22Rv1 (cell line): ENCODE measurements at regions not wholly inside any gene's neighbourhood (a gene's known extent, or its start where the extent isn't known, plus 50 kb on each side); places are given as distances from the start of the nearest gene placed in this dataset.

Experiments
- H3K27ac ChIP-seq: fragments of 450-650 bp; 2 replicates; pipeline ENCODE4 v1.5.1; 2017
- CTCF ChIP-seq: fragments of 450-650 bp; IDR thresholded peaks from 2 replicates; pipeline ENCODE4 v1.5.1; 2017; ENCODE audit warnings: mild to moderate bottlenecking
- ZFX ChIP-seq: fragments of 450-650 bp; IDR thresholded peaks from 2 replicates; pipeline ENCODE4 v1.6.1; 2017; ENCODE audit warnings: antibody characterized with exemption, borderline replicate concordance

DNA sequence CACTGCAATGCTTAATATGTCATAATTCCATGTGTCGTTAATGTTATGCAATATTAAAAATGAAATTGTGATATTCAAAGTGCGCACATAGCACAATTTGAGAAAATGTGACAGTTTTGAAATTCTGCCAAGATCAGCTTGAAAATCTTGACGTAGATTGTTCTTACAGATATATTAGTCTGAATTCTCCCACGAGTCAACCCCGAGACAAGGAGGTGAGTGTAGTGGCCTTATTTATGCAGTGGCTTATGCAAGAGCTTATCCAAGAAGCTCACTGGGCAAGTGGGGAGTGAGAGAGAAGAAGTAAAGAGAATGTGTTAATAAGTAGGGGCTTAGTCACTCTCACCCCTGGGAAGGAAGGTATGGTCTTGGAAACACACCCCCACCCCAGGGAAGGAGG, 286.1 kb upstream of the STS start:
- TF ChIP-seq ZFX (no peak), CTCF (no peak)
- H3K27ac ChIP-seq = no peak overlapping the region

DNA sequence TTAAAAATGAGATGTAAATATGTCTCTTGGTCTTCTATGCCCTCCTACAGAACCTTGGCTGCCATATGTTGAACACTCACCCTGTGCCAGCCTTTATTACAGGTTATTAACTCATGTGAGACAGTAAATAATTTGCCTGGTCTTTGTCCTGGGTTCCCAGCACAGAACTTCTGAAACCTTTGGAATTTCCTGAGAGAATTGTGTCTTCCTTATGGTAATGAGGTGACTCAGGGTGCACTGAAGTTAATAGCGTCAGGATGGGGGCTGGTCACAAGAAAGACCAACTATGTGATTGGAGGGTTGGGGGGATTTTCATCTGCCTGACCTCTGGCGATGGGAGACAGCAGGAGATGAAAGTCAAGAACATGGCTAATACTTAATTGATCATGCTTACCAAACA, 289.8 kb upstream of the STS start:
- no peak overlapping the region for H3K27ac ChIP-seq
- no peak for TF ChIP-seq ZFX
- no peak for TF ChIP-seq CTCF

- no peak for TF ChIP-seq ZFX
- TF ChIP-seq CTCF = no peak
Measured at GRCh38 chrX:6856471-6856870, 291.0 kb upstream of the STS start.

GRCh38 chrX:6852869-6853268, 294.6 kb upstream of the STS start:
- no peak for TF ChIP-seq ZFX
- TF ChIP-seq CTCF = no peak

More at GRCh38 chrX:6856471-6856870, 291.0 kb upstream of the STS start:
- H3K27ac ChIP-seq = no peak overlapping the region

DNA sequence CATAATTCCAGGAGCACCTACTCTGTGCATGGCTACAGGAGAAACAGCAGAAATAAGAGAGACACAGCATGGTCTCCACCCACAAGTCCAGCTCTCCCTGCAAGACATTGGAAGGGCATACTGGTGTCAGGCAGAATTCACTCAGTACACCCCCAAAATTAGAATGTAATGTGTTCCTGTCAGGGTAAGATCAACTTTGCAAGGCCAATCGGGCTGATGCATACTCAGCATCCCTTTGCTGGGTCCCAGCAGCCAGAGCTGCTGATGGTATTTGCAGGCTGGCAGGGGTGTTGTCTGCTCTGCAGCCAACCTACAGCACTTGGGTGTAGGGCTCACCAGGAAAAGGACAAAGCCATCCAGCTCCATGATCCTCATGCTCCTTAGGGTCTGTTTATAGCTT, 295.4 kb upstream of the STS start:
- TF ChIP-seq CTCF = no peak
- H3K27ac ChIP-seq = no peak overlapping the region

More at GRCh38 chrX:6852869-6853268, 294.6 kb upstream of the STS start:
- H3K27ac ChIP-seq = no peak overlapping the region

GRCh38 chrX:6851140-6851539, 296.4 kb upstream of the STS start:
- H3K27ac ChIP-seq = no peak overlapping the region
- TF ChIP-seq CTCF (no peak), ZFX (no peak)

DNA sequence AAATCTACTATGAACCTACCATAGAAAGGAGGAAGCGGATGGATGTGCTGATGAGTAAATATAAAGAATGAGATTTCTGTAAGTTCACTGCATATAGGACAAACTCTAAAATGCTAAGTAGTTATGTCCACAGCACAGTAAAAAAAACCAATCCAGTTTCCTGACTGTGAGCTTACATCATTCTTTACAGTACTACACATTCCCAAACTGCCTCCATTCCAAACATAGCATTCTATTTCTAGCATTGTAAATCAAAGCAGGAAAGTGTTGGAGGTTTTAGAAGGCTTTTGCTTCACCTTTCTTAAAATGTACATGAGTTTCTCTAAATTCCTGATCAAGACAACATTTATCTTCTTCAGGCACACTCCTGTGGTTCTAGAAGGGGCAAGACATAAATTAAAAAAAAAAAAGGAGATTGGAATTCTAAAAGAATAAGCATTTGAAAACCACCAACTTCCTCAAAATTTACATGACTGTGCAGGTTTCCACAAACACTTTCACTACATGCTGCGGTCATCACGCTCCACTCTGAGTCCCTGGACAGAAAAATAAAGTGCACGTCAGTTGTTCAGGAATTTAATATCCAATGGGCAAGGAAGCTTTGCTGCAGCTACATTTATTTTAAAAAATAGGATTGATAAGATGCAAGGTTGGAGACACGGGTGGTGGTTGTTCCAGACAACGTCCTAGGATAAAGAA, 297.6 kb upstream of the STS start:
- H3K27ac ChIP-seq = no peak overlapping the region
- no peak for TF ChIP-seq ZFX
- no peak for TF ChIP-seq CTCF
